SJSA1 (cell line): ENCODE measurements at regions not wholly inside any gene's neighbourhood (a gene's known extent, or its start where the extent isn't known, plus 50 kb on each side); places are given as distances from the start of the nearest gene placed in this dataset.

Source experiments
- DNase-seq, 2 experiments: peaks; one replicate each; pipeline ENCODE4 v3.0.0-alpha.2; 2015 to 2020; ENCODE audit warnings: low spot score in 2 of 2, low read depth in 1 of 2
- H3K27ac ChIP-seq: fragments of 250-450 bp; sonication (Bioruptor Pico); 2 replicates; pipeline ENCODE4 v1.5.1; 2020; ENCODE audit warnings: mild to moderate bottlenecking, moderate library complexity
- H3K27me3 ChIP-seq: fragments of 250-450 bp; sonication (Bioruptor Pico); replicated peaks from 2 replicates; pipeline ENCODE4 v1.5.1; 2020; ENCODE audit warnings: mild to moderate bottlenecking, moderate library complexity
- H3K36me3 ChIP-seq: fragments of 250-450 bp; sonication (Bioruptor Pico); 2 replicates; pipeline ENCODE4 v1.5.1; 2020; ENCODE audit warnings: mild to moderate bottlenecking
- H3K4me1 ChIP-seq: fragments of 250-450 bp; sonication (Bioruptor Pico); replicated peaks from 2 replicates; pipeline ENCODE4 v1.6.1; 2021; ENCODE audit warnings: mild to moderate bottlenecking
- H3K4me3 ChIP-seq: fragments of 250-450 bp; sonication (Bioruptor Pico); 2 replicates; pipeline ENCODE4 v1.5.1; 2020; ENCODE audit warnings: mild to moderate bottlenecking
- H3K9me3 ChIP-seq: fragments of 250-450 bp; sonication (Bioruptor Pico); replicated peaks from 2 replicates; pipeline ENCODE4 v1.5.1; 2020; ENCODE audit warnings: mild to moderate bottlenecking

- Histone ChIP-seq H3K4me1 (peaks cover 11% of the 10 kb centered on the region), H3K9me3 (no peaks in the 10 kb centered on the region), H3K27me3 (no peaks in the 10 kb centered on the region), H3K36me3 (no peaks in the 10 kb centered on the region), H3K4me3 (no peak overlapping the region), H3K27ac (no peak overlapping the region)
- DNase-seq: no peak
Observed at GRCh38 chr17:63349478-63350000, 96.6 kb downstream of the CYB561 start.

DNA sequence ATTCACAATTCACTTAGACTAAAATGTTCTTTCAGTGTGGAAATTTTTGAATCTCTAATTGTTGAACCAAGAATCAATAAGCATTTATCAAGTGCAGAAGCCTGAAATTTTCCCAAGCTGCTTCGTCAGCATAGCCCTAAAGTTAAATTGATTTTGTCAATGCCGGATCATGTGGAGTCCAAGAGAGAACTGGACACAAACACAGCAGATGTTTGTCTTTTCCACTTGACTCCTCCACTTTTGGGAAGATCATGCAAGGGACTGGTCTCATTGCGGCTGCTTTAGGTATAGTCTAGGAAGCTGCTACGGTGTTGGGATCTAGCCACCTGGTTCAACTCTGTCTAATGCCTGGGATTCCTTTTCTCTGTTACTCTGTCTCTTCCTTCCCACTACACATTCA lies 95.7 kb downstream of the CYB561 start:
- Histone ChIP-seq H3K4me3 (no peak overlapping the region), H3K4me1 (peaks cover 4% of the 10 kb centered on the region; the same call in 1 of the 2 replicates), H3K27me3 (no peaks in the 10 kb centered on the region), H3K9me3 (no peaks in the 10 kb centered on the region), H3K27ac (no peak overlapping the region), H3K36me3 (peaks cover 3% of the 10 kb centered on the region; the same call in 1 of the 2 replicates)
- DNase-seq: no peak

GRCh38 chr17:63354256-63354655 lies 91.8 kb downstream of the CYB561 start:
- no peak overlapping the region for H3K4me3 ChIP-seq
- no peak for DNase-seq
- H3K27ac ChIP-seq: no peak overlapping the region
- H3K27me3 ChIP-seq: no peaks in the 10 kb centered on the region
- peaks cover 34% of the 10 kb centered on the region for H3K4me1 ChIP-seq
- peaks cover 4% of the 10 kb centered on the region; the same call in 1 of the 2 replicates for H3K9me3 ChIP-seq
- H3K36me3 ChIP-seq: peaks cover 11% of the 10 kb centered on the region

DNA sequence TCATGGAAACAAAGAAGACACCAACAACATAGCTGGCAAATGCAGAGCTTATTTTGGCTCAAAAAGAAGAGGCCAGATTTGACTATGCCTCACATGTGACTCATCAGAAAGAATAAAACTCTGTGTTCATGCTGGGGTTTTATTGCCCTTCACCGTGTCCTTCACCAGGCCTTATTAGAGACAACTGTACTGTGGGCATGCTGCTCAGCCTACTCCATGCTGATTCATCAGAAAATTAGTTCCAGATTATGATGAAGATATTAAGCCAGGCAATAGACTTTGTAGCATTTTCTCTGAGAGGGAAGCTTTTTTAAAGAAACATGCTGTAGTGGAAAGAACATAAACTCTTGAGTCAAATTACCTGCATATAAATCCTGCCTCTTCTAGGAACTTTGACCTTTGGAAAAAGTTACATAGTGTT lies 89.8 kb downstream of the CYB561 start:
- H3K27me3 ChIP-seq: no peaks in the 10 kb centered on the region
- H3K4me3 ChIP-seq: no peak overlapping the region
- peaks cover 4% of the 10 kb centered on the region; the same call in 1 of the 2 replicates for H3K9me3 ChIP-seq
- no peak overlapping the region for H3K27ac ChIP-seq
- H3K36me3 ChIP-seq: peaks cover 11% of the 10 kb centered on the region
- DNase-seq: peak; percentile 49 to 62
- H3K4me1 ChIP-seq: peaks cover 30% of the 10 kb centered on the region

GRCh38 chr17:63358111-63358839 lies 87.8 kb downstream of the CYB561 start:
- peak in 1 of 2 experiments; percentile 71 for DNase-seq
- H3K4me1 ChIP-seq: peaks cover 30% of the 10 kb centered on the region

GRCh38 chr17:63358956-63359355 lies 87.2 kb downstream of the CYB561 start:
- DNase-seq: no peak
- Histone ChIP-seq H3K4me1 (peaks cover 30% of the 10 kb centered on the region), H3K27me3 (no peaks in the 10 kb centered on the region), H3K36me3 (peaks cover 11% of the 10 kb centered on the region), H3K27ac (no peak overlapping the region), H3K9me3 (peaks cover 4% of the 10 kb centered on the region; the same call in 1 of the 2 replicates), H3K4me3 (no peak overlapping the region)

More at GRCh38 chr17:63358111-63358839, 87.8 kb downstream of the CYB561 start:
- Histone ChIP-seq H3K4me3 (no peak overlapping the region), H3K36me3 (peaks cover 11% of the 10 kb centered on the region), H3K27ac (peak overlapping the region; percentile 4; the same call in 1 of the 2 replicates), H3K27me3 (no peaks in the 10 kb centered on the region), H3K9me3 (peaks cover 4% of the 10 kb centered on the region; the same call in 1 of the 2 replicates)

DNA sequence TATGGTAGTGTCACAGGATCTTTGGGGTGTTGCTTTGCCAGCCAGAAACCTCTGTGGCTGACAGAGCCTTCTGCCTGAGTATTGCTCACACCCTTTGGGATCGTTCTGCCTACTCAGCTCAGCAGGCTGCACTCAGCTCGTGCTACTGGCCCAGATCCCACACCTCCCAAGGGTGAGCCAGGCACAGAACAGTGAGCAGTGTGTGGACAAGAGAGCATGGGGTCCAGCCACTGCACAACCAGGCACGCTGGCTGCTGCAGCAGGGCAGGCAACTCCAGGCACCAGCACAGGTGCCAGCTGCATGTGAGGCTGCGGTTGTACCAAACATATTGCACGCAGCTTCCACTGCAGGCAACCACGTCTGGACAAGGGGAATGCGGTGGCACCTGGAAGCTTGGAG lies 84.9 kb downstream of the CYB561 start:
- no peak overlapping the region for H3K4me3 ChIP-seq
- DNase-seq: no peak
- peaks cover 25% of the 10 kb centered on the region for H3K4me1 ChIP-seq

GRCh38 chr17:63362115-63362514 lies 84.0 kb downstream of the CYB561 start:
- DNase-seq: no peak
- Histone ChIP-seq H3K36me3 (no peaks in the 10 kb centered on the region), H3K27me3 (no peaks in the 10 kb centered on the region), H3K27ac (no peak overlapping the region), H3K4me1 (peaks cover 16% of the 10 kb centered on the region), H3K9me3 (no peaks in the 10 kb centered on the region), H3K4me3 (no peak overlapping the region)

More for the DNA sequence above, 84.9 kb downstream of the CYB561 start:
- H3K27me3 ChIP-seq: no peaks in the 10 kb centered on the region
- H3K27ac ChIP-seq: no peak overlapping the region
- H3K36me3 ChIP-seq: no peaks in the 10 kb centered on the region; the same call in 1 of the 2 replicates
- H3K9me3 ChIP-seq: peaks cover 3% of the 10 kb centered on the region; the same call in 1 of the 2 replicates

DNA sequence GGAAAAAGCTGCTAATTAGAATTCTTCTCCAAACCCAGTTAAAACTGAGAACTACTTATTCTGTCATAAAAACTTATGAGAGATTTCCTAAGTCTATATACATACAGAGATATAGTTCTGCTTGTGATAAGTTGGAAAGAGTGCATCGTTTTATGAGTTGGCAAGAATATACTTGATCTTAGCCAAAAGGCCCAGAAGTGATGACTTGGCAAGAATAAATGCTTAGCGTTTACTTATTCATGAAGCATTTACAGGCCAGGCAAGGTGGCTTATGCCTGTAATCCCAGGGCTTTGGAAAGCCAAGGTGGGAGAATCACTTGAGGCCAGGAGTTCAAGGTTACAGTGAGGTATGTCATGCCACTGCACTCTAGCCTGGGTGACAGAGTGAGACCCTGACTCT lies 81.7 kb downstream of the CYB561 start:
- Histone ChIP-seq H3K27ac (no peak overlapping the region), H3K9me3 (no peaks in the 10 kb centered on the region)
- DNase-seq: no peak

GRCh38 chr17:63364944-63365343 lies 81.2 kb downstream of the CYB561 start:
- DNase-seq: no peak
- Histone ChIP-seq H3K4me1 (no peaks in the 10 kb centered on the region), H3K27me3 (no peaks in the 10 kb centered on the region), H3K9me3 (no peaks in the 10 kb centered on the region), H3K36me3 (no peaks in the 10 kb centered on the region), H3K27ac (no peak overlapping the region), H3K4me3 (no peak overlapping the region)

More for the DNA sequence above, 81.7 kb downstream of the CYB561 start:
- Histone ChIP-seq H3K36me3 (no peaks in the 10 kb centered on the region), H3K27me3 (no peaks in the 10 kb centered on the region), H3K4me1 (no peaks in the 10 kb centered on the region), H3K4me3 (no peak overlapping the region)

DNA sequence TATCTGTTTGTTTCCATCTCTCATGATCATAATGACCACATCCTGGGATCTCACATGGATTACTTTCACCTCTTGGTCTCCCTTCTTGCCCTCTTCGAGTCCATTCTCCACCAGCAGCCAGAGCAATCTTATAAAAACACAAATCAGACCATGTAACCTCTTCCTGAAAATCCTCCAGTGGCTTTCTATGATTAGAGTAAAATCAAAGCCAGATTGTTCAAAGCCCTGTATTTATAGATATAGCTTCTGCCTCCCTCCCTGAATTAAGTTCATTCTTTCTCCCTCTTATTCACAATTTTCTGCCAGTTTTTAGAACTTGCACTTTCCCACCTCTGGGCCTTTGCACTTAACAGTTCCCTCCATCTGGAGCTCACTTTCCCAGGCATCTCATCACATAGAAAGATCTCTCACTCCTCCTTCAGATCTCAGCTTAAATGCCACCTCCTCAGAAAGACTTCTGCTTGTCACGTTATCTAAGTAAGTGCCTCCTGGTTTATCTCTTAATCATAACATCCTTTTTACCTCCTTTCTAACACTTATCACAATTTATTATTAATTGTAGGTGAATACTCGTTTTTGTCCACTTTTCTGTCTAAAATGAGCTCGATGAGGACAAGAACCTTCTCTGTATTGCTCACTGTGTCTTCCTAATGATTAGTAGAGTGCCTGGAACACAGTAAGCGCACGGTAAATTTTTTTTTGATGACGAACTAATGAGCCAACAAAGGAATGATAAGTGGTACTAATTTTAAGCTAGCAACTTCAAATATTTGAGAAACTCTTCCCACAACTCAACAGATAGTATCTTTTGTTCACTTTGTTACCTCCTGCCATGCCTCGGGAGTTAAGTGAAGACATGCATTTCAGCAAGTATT lies 80.5 kb downstream of the CYB561 start:
- no peaks in the 10 kb centered on the region for H3K27me3 ChIP-seq
- no peak overlapping the region for H3K27ac ChIP-seq
- H3K9me3 ChIP-seq: no peaks in the 10 kb centered on the region
- H3K4me3 ChIP-seq: no peak overlapping the region
- no peaks in the 10 kb centered on the region for H3K36me3 ChIP-seq
- no peaks in the 10 kb centered on the region for H3K4me1 ChIP-seq
- DNase-seq: no peak

DNA sequence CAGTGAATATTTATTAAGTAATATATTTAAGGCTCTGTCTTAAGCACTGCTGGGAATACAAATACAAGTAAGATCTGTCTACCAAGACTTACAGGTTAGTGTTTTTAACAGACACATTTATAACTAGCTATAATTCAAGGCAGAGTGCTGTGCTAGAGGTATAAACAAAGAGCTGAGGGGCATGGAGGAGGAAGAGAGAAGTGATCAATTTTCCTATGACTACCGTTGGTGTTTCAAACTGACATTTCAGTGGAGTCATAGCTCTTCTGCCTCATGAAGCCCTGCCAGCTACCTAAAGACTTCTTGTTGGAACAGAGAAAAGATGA lies 79.9 kb downstream of the CYB561 start:
- no peak for DNase-seq
- H3K27me3 ChIP-seq: no peaks in the 10 kb centered on the region
- no peaks in the 10 kb centered on the region for H3K36me3 ChIP-seq
- no peak overlapping the region for H3K27ac ChIP-seq
- H3K4me3 ChIP-seq: no peak overlapping the region
- no peaks in the 10 kb centered on the region for H3K4me1 ChIP-seq
- H3K9me3 ChIP-seq: no peaks in the 10 kb centered on the region

DNA sequence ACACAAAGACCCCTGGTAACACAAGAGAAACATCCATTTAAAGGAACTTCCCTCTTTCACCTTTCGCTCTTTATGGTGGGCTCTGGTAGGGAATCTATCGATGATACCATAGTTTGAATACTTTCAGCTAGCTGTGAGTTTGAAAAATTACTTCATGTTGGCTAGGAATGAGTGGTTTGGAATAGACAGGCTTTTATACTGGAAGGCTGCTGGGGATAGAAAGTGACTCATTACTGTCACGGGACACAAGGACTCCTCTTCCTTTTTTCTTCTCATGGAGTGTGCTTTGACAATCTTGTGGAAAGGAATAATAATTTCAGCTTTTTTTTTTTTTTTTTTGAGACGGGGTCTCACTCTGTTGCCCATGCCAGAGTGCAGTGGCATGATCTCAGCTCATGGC lies 76.9 kb downstream of the CYB561 start:
- Histone ChIP-seq H3K36me3 (no peaks in the 10 kb centered on the region), H3K27me3 (no peaks in the 10 kb centered on the region), H3K4me1 (no peaks in the 10 kb centered on the region), H3K9me3 (no peaks in the 10 kb centered on the region), H3K4me3 (no peak overlapping the region), H3K27ac (no peak overlapping the region)
- no peak for DNase-seq

DNA sequence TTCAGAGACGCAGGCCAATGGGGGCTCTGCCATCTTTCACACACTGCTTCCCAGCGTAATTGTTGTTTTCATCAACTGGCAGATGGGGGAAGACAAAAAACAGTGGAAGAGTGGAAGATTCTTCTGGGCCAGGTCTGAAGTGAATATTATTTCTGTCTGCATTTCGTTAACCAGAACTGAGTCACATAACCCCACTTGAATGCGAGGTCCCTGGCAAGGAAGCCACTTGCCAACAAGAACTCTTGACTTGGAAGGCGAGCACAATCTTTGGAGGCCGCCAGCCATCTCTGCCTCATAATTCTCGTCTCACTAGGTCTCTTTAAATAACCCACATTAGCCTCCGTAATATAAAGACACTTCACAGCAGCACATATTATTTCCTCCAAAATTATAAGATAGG lies 75.4 kb downstream of the CYB561 start:
- no peaks in the 10 kb centered on the region for H3K9me3 ChIP-seq
- no peak for DNase-seq
- H3K4me3 ChIP-seq: no peak overlapping the region
- H3K27me3 ChIP-seq: no peaks in the 10 kb centered on the region
- H3K4me1 ChIP-seq: no peaks in the 10 kb centered on the region
- H3K36me3 ChIP-seq: no peaks in the 10 kb centered on the region
- H3K27ac ChIP-seq: no peak overlapping the region
